Endothelial cell of umbilical vein (primary cell): ENCODE measurements at regions not wholly inside any gene's neighbourhood (a gene's known extent, or its start where the extent isn't known, plus 50 kb on each side); places are given as distances from the start of the nearest gene placed in this dataset.

Experiments
- BruUV-seq: library from RNA; stranded (reverse); fragments of 400-500 nt; replicated peaks from 2 replicates; lab custom pipeline; 2021; lab: Mats Ljungman, UMichigan
- CTCF ChIA-PET: fragments of 300-600, 350-600 bp; sonication (Branson Sonifier 250); formaldehyde crosslinking; loops from one replicate; lab custom pipeline; 2021; ENCODE audit warnings: antibody characterized with exemption, inconsistent platforms; lab: Charles Lee
- POLR2A ChIA-PET: fragments of 300-600, 350-600 bp; sonication (Branson Sonifier 250); formaldehyde crosslinking; loops from one replicate; lab custom pipeline; 2021; ENCODE audit warnings: antibody characterized with exemption, inconsistent platforms; lab: Charles Lee
- DNase-seq: peaks from one replicate; pipeline ENCODE4 v3.0.0-alpha.2; 2011; ENCODE audit warnings: low read depth, low spot score
- FAIRE-seq: peaks from 2 replicates; lab custom pipeline; 2011; peaks lifted over from hg19 to GRCh38; lab: Jason Lieb, UNC
- H2AFZ ChIP-seq: 2 replicates; pipeline ENCODE4 v1.6.0; 2012; ENCODE audit warnings: low read depth, low read length, control low read depth, inconsistent platforms
- H3K27ac ChIP-seq: 2 replicates; pipeline ENCODE4 v1.5.1; 2011; ENCODE audit warnings: low read depth, mild to moderate bottlenecking, control low read depth, low read length, moderate library complexity; ENCODE audit not compliant: insufficient read depth
- H3K27me3 ChIP-seq, 2 experiments: 2 replicates each; pipeline versions ENCODE4 v1.6.0 to v1.6.1; 2011; ENCODE audit warnings: low read length in 2 of 2, mixed read lengths in 1 of 2; ENCODE audit not compliant: control insufficient read depth in 2 of 2, insufficient read depth in 2 of 2
- H3K36me3 ChIP-seq, 2 experiments: 2 replicates in 1 of 2; 3 replicates in 1 of 2; pipeline ENCODE4 v1.5.1; 2011; ENCODE audit warnings: low read length in 2 of 2, mild to moderate bottlenecking in 1 of 2, moderate library complexity in 1 of 2; ENCODE audit not compliant: control insufficient read depth in 2 of 2, insufficient read depth in 2 of 2; ENCODE audit errors: extremely low read depth in 1 of 2
- H3K4me1 ChIP-seq: 3 replicates; pipeline ENCODE4 v1.5.1; 2011; ENCODE audit warnings: mild to moderate bottlenecking, low read length; ENCODE audit not compliant: control insufficient read depth, insufficient read depth; ENCODE audit errors: extremely low read depth
- H3K4me2 ChIP-seq: 2 replicates; pipeline ENCODE4 v1.6.1; 2011; ENCODE audit warnings: low read length, control low read depth, mixed read lengths; ENCODE audit not compliant: insufficient read depth
- H3K4me3 ChIP-seq, 3 experiments: fragments of 200-600 bp in 1 of 3; sonication (generic), shearing (Covaris generic) in 1 of 3; replicated peaks in 1 of 3; 2 replicates each; pipeline ENCODE4 v1.5.1; 2011 to 2016; ENCODE audit warnings: control low read depth in 3 of 3, low read length in 3 of 3, mild to moderate bottlenecking in 2 of 3, inconsistent platforms in 1 of 3, low read depth in 1 of 3, moderate library complexity in 1 of 3; ENCODE audit not compliant: insufficient read depth in 1 of 3
- H3K79me2 ChIP-seq: 2 replicates; pipeline ENCODE4 v1.6.0; 2012; ENCODE audit warnings: low read length, inconsistent platforms; ENCODE audit not compliant: control insufficient read depth, insufficient read depth
- H3K9ac ChIP-seq: replicated peaks from 2 replicates; pipeline ENCODE3; 2011; ENCODE audit warnings: low read length, control low read depth; ENCODE audit not compliant: insufficient read depth; ENCODE audit errors: extremely low read depth
- H3K9me1 ChIP-seq: replicated peaks from 3 replicates; pipeline ENCODE4 v1.6.0; 2011; ENCODE audit warnings: mild to moderate bottlenecking, low read length; ENCODE audit not compliant: control insufficient read depth, insufficient read depth; ENCODE audit errors: extremely low read depth
- H3K9me3 ChIP-seq: replicated peaks from 2 replicates; pipeline ENCODE4 v1.5.1; 2012; ENCODE audit warnings: low read length, inconsistent platforms; ENCODE audit not compliant: control insufficient read depth, insufficient read depth
- H4K20me1 ChIP-seq: replicated peaks from 2 replicates; pipeline ENCODE3; 2011; ENCODE audit warnings: mild to moderate bottlenecking, low read length; ENCODE audit not compliant: control insufficient read depth, insufficient read depth; ENCODE audit errors: extremely low read depth
- EZH2 ChIP-seq: IDR thresholded peaks from 2 replicates; pipeline ENCODE4 v1.6.1; 2012; ENCODE audit warnings: borderline replicate concordance, low read depth, mild to moderate bottlenecking, moderate library complexity, low read length, inconsistent platforms; ENCODE audit not compliant: severe bottlenecking
- FOS ChIP-seq: IDR thresholded peaks from 2 replicates; pipeline ENCODE4 v1.6.1; 2011; ENCODE audit warnings: mild to moderate bottlenecking, low read length, moderate library complexity, borderline replicate concordance; ENCODE audit not compliant: insufficient read depth
- GATA2 ChIP-seq: IDR thresholded peaks from 2 replicates; pipeline ENCODE4 v1.7.0; 2011; ENCODE audit warnings: low read depth, mild to moderate bottlenecking, moderate library complexity, mixed read lengths, low read length; ENCODE audit not compliant: insufficient read length, insufficient read depth
- JUN ChIP-seq: IDR thresholded peaks from 2 replicates; pipeline ENCODE4 v1.6.1; 2011; ENCODE audit warnings: borderline replicate concordance, low read depth; ENCODE audit not compliant: insufficient read length, insufficient read depth
- MYC ChIP-seq: IDR thresholded peaks from one replicate; pipeline ENCODE4 v1.6.1; 2011; ENCODE audit warnings: mild to moderate bottlenecking, low read depth, low read length
- POLR2A ChIP-seq: IDR thresholded peaks from 2 replicates; pipeline ENCODE4 v1.6.1; 2012; ENCODE audit warnings: low read depth, mild to moderate bottlenecking, control low read depth, low read length
- POLR2AphosphoS5 ChIP-seq: IDR thresholded peaks from 2 replicates; pipeline ENCODE4 v1.6.1; 2012; ENCODE audit warnings: low read depth, mild to moderate bottlenecking, control low read depth, low read length, moderate library complexity; ENCODE audit not compliant: insufficient read depth
- dilution Hi-C: fragments of 300-500 bp; cut with MboI; formaldehyde crosslinking; loops from one replicate; pipeline ENCODE4 v1.15.0; 2019; ENCODE audit warnings: low sequenced_read_pairs; ENCODE audit not compliant: extremely low pct_ligation_motif_present
- intact Hi-C: fragments of 100-400 bp; cut with micrococcal nuclease; formaldehyde crosslinking; loops from one replicate; pipeline ENCODE4 v1.10.0; 2022
- TF ChIP-seq, protein P1 (sequence below): IDR thresholded peaks from 2 replicates; pipeline ENCODE4 v1.6.1; 2011; ENCODE audit not compliant: insufficient read depth, insufficient read length
- TF ChIP-seq, protein P2 (sequence below), 2 donors: IDR thresholded peaks; 1 replicate in 1 of 2; 2 replicates in 1 of 2; pipeline ENCODE4 v1.5.1; 2011; ENCODE audit warnings: low read length in 2 of 2, mild to moderate bottlenecking in 2 of 2, moderate library complexity in 2 of 2, control low read depth in 1 of 2, inconsistent platforms in 1 of 2, low read depth in 1 of 2; ENCODE audit not compliant: insufficient read depth in 1 of 2; ENCODE audit errors: extremely low read depth in 1 of 2

DNA sequence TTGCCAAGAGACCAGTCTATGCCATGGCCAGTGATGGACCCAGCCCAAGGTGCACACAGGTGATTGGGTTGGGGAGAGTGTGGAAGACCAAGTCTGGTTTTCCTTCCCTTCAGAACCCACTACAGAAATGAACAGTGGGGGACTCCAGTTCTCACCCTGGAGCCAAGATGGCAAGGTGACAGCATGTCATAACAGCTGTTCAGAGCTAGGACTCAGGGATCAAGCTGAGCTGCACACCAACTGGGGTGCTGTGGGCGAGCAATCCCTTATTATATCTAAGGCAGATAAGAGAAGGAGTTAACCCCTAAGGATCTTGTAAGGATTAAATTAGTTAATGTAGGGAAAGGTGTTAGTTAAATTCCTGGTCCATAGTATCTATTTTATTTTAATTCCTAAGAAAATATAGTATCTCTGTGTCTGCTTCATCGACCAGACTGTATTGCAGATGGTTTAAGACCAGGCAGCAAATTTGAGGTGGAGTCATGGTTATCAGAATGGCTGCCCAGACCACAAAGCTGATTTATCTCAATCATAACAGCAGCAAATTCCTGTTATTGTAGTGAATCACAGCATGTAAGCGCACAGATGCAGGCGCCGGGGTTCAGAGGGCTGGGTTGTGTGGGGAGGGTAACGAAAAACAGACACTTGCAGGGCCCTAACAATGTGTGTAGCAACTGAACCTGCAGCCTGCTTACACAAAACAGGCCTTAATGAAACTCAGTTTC, 208.7 kb upstream of the ZNF32 start:
- no peaks in the 10 kb centered on the region for H3K9me3 ChIP-seq
- no peaks in the 10 kb centered on the region for H3K79me2 ChIP-seq
- no peak overlapping the region for H2AFZ ChIP-seq
- FAIRE-seq (peak; percentile 92), DNase-seq (peak; percentile 98)
- BruUV-seq: no TSS peak
- ChIA-PET CTCF (interaction anchor here (0.9 to 3.4 kb wide), 6 partner anchors 9 to 167 kb away, joined by 3 to 22 read pairs (median 4); no protein-coding TSS in a partner anchor), POLR2A (interaction anchor here (0.9 kb wide), 1 partner anchor 10 kb away, joined by 3 read pairs; no protein-coding TSS in a partner anchor)
- no peaks in the 10 kb centered on the region for H3K36me3 ChIP-seq
- TF ChIP-seq, protein P1, sequence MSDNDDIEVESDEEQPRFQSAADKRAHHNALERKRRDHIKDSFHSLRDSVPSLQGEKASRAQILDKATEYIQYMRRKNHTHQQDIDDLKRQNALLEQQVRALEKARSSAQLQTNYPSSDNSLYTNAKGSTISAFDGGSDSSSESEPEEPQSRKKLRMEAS: no peak
- TF ChIP-seq FOS (peak; percentile 98), JUN (peak; percentile 93), POLR2AphosphoS5 (peak; percentile 98), EZH2 (no peak), GATA2 (peak; percentile 96), MYC (no peak), POLR2A (peak; percentile 79)
- TF ChIP-seq, protein P2, sequence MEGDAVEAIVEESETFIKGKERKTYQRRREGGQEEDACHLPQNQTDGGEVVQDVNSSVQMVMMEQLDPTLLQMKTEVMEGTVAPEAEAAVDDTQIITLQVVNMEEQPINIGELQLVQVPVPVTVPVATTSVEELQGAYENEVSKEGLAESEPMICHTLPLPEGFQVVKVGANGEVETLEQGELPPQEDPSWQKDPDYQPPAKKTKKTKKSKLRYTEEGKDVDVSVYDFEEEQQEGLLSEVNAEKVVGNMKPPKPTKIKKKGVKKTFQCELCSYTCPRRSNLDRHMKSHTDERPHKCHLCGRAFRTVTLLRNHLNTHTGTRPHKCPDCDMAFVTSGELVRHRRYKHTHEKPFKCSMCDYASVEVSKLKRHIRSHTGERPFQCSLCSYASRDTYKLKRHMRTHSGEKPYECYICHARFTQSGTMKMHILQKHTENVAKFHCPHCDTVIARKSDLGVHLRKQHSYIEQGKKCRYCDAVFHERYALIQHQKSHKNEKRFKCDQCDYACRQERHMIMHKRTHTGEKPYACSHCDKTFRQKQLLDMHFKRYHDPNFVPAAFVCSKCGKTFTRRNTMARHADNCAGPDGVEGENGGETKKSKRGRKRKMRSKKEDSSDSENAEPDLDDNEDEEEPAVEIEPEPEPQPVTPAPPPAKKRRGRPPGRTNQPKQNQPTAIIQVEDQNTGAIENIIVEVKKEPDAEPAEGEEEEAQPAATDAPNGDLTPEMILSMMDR (IDR thresholded peaks at IDR 0.05; ENCODE audit: extremely low read depth in 1 of 2, insufficient read depth in 1 of 2, low read depth in 1 of 2, low read length in 2 of 2): no peak
- H3K27ac ChIP-seq: peak overlapping the region; percentile 80
- intact Hi-C loops (loop anchor here (1.0 to 2.0 kb wide), 3 partner anchors 11 to 151 kb away; no protein-coding TSS in a partner anchor), dilution Hi-C loops (no loop called here)
- H3K9ac ChIP-seq: peak overlapping the region; percentile 25
- peaks cover 0 to 1% of the 10 kb centered on the region in 2 experiments for H3K27me3 ChIP-seq
- peak overlapping the region; percentile 29 for H3K4me2 ChIP-seq
- peaks cover 36% of the 10 kb centered on the region for H3K4me1 ChIP-seq
- no peaks in the 10 kb centered on the region for H3K9me1 ChIP-seq
- H4K20me1 ChIP-seq: no peaks in the 10 kb centered on the region
- H3K4me3 ChIP-seq: no peak overlapping the region
